MCF 10A (cell line): ENCODE measurements at regions not wholly inside any gene's neighbourhood (a gene's known extent, or its start where the extent isn't known, plus 50 kb on each side); places are given as distances from the start of the nearest gene placed in this dataset.
A peak's percentile ranks its signal among the peaks of the same experiment; 100 is the strongest.

Experiments used
- BruUV-seq: library from RNA; stranded (reverse); fragments of 400-500 nt; replicated peaks from 2 replicates; lab custom pipeline; 2021; lab: Mats Ljungman, UMichigan
- CTCF ChIA-PET: fragments of 300-600 bp; sonication (Branson Sonifier 250); formaldehyde crosslinking; extraction: SDS; loops from one replicate; lab custom pipeline; 2021; ENCODE audit warnings: antibody characterized with exemption, inconsistent platforms; lab: Yijun Ruan, JAX
- POLR2A ChIA-PET: fragments of 300-600, 350-650 bp; sonication (Branson Sonifier 250); formaldehyde crosslinking; extraction: SDS; loops from one replicate; lab custom pipeline; 2020; ENCODE audit warnings: antibody characterized with exemption, inconsistent platforms; lab: Yijun Ruan, JAX
- DNase-seq: peaks from one replicate; pipeline ENCODE4 v3.0.0-alpha.2; 2018; ENCODE audit not compliant: unreplicated experiment
- H3K27ac Mint-ChIP-seq: one replicate; pipeline ENCODE4 v1.8.0; 2022; ENCODE audit warnings: mild to moderate bottlenecking, low read depth, mixed read lengths; ENCODE audit not compliant: unreplicated experiment
- H3K27me3 Mint-ChIP-seq: one replicate; pipeline ENCODE4 v1.8.0; 2022; ENCODE audit warnings: mixed read lengths; ENCODE audit not compliant: insufficient read depth, unreplicated experiment
- H3K36me3 Mint-ChIP-seq: one replicate; pipeline ENCODE4 v1.8.0; 2022; ENCODE audit warnings: mild to moderate bottlenecking, moderate library complexity, mixed read lengths; ENCODE audit not compliant: insufficient read depth, unreplicated experiment
- H3K4me1 Mint-ChIP-seq: one replicate; pipeline ENCODE4 v1.8.0; 2022; ENCODE audit warnings: mixed read lengths; ENCODE audit not compliant: insufficient read depth, unreplicated experiment
- H3K4me3 Mint-ChIP-seq: one replicate; pipeline ENCODE4 v1.8.0; 2022; ENCODE audit warnings: mild to moderate bottlenecking, moderate library complexity, mixed read lengths; ENCODE audit not compliant: unreplicated experiment
- H3K9me3 Mint-ChIP-seq: one replicate; pipeline ENCODE4 v1.8.0; 2022; ENCODE audit warnings: mixed read lengths; ENCODE audit not compliant: unreplicated experiment
- intact Hi-C: fragments of 100-400 bp; cut with micrococcal nuclease; formaldehyde crosslinking; loops from 2 replicates; pipeline ENCODE4 v1.14.1; 2022
- TF ChIP-seq, protein P1 (sequence below): fragments of 200-600 bp; IDR thresholded peaks from one replicate; pipeline ENCODE4 v1.8.0; 2022; ENCODE audit warnings: antibody characterized with exemption, mild to moderate bottlenecking; ENCODE audit not compliant: unreplicated experiment

DNA sequence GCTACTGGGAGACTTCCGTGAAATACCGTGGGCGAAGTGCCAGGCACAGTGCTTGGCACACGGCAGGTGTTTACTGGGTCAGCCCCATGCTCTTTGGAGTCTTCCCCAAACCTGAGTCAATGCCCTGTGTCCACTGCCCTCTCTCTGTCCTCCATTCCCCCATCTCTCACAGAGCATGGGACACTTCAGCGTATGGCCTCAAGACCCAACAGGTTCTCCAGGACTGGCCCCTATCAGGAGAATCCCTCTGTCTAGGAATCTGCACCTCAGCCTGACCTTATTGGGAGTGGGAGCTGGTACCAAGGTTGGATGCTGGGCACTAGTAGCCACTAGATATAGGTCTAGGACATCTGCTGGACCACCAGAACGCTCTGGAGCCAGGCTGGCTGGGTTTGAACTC lies 67.2 kb upstream of the LMO1 start:
- no TSS peak for BruUV-seq
- H3K27me3 Mint-ChIP-seq, result no peaks in the 10 kb centered on the region
- H3K36me3 Mint-ChIP-seq, result no peaks in the 10 kb centered on the region
- H3K9me3 Mint-ChIP-seq, result no peaks in the 10 kb centered on the region
- CTCF ChIA-PET, result interaction anchor here (0.8 to 1.9 kb wide), 3 partner anchors 11 to 138 kb away, joined by 3 to 8 read pairs (median 3); no protein-coding TSS in a partner anchor
- intact Hi-C loops, result loop anchor here (5.0 kb wide), 1 partner anchor 356 kb away; no protein-coding TSS in a partner anchor
- POLR2A ChIA-PET, result no interaction called here
- TF ChIP-seq, protein P1, sequence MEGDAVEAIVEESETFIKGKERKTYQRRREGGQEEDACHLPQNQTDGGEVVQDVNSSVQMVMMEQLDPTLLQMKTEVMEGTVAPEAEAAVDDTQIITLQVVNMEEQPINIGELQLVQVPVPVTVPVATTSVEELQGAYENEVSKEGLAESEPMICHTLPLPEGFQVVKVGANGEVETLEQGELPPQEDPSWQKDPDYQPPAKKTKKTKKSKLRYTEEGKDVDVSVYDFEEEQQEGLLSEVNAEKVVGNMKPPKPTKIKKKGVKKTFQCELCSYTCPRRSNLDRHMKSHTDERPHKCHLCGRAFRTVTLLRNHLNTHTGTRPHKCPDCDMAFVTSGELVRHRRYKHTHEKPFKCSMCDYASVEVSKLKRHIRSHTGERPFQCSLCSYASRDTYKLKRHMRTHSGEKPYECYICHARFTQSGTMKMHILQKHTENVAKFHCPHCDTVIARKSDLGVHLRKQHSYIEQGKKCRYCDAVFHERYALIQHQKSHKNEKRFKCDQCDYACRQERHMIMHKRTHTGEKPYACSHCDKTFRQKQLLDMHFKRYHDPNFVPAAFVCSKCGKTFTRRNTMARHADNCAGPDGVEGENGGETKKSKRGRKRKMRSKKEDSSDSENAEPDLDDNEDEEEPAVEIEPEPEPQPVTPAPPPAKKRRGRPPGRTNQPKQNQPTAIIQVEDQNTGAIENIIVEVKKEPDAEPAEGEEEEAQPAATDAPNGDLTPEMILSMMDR, result no peak
- H3K4me3 Mint-ChIP-seq, result no peak overlapping the region
- no peak for DNase-seq
- H3K4me1 Mint-ChIP-seq, result peaks cover 25% of the 10 kb centered on the region
- H3K27ac Mint-ChIP-seq, result no peak overlapping the region

DNA sequence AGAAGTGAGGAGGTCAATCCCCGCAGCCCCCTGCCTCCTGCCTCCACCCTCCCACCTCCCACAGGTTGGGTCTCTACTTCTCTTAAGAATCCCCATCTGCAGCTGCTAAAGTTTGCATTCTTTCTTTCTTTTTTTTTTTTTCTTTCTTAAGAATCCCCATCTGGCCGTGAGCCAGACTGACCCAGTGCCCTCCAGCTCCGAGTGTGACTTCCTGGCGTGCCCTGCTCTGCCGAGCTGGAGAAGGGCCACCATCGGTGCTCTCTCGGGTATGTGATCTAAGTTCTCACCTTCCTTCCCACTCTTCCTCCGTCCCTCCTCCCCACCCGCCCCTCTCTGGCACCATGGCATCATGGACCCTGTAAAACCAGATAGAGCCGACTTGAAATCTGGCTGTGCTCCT lies 66.7 kb upstream of the LMO1 start:
- Mint-ChIP-seq H3K4me3 (no peak overlapping the region), H3K27ac (no peak overlapping the region), H3K9me3 (no peaks in the 10 kb centered on the region), H3K4me1 (peaks cover 24% of the 10 kb centered on the region), H3K36me3 (no peaks in the 10 kb centered on the region), H3K27me3 (no peaks in the 10 kb centered on the region)
- ChIA-PET POLR2A (no interaction called here), CTCF (interaction anchor here (0.5 to 1.9 kb wide), 2 partner anchors 11 to 196 kb away, joined by 4 to 8 read pairs; no protein-coding TSS in a partner anchor)
- no TSS peak for BruUV-seq
- intact Hi-C loops, result loop anchor here (5.0 kb wide), 1 partner anchor 357 kb away; no protein-coding TSS in a partner anchor
- DNase-seq, result no peak
- TF ChIP-seq, protein P1, result no peak

DNA sequence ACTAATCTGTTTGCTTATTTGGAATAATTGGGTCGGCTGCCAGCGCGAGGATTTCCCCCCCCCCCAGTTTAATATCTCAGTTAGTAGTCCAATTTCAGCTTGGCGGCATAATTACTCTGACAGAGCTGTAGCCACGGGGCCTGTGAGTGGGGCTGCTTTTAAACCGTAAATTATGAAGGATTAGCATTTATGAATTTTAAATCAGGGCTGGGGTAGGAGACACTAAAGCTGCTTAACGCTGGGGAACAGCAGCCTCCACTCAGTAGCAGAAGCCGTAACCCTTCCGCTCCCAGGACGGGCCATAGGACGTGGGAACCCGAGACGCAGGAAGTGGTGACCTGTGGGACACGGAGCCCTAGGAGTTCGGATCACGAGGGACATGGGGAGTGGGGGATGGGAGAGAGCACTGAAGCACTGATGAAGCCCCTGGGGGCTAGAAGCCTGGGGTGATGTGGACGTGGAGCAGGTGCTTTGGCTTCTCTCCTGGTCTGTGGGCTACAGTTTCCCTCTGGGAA lies 66.2 kb upstream of the LMO1 start:
- no peak overlapping the region for H3K4me3 Mint-ChIP-seq
- intact Hi-C loops, result loop anchor here (2.0 to 5.0 kb wide), 4 partner anchors 103 to 357 kb away; no protein-coding TSS in a partner anchor
- no peak for DNase-seq
- H3K9me3 Mint-ChIP-seq, result no peaks in the 10 kb centered on the region
- POLR2A ChIA-PET, result interaction anchor here (0.6 kb wide), 1 partner anchor 332 kb away, joined by 3 read pairs; no protein-coding TSS in a partner anchor
- H3K4me1 Mint-ChIP-seq, result peaks cover 21% of the 10 kb centered on the region
- CTCF ChIA-PET, result interaction anchor here (0.5 to 1.9 kb wide), 7 partner anchors 10 to 215 kb away, joined by 3 to 8 read pairs (median 4); no protein-coding TSS in a partner anchor
- BruUV-seq, result no TSS peak
- no peaks in the 10 kb centered on the region for H3K36me3 Mint-ChIP-seq
- H3K27me3 Mint-ChIP-seq, result no peaks in the 10 kb centered on the region
- no peak overlapping the region for H3K27ac Mint-ChIP-seq
- TF ChIP-seq, protein P1, result no peak

DNA sequence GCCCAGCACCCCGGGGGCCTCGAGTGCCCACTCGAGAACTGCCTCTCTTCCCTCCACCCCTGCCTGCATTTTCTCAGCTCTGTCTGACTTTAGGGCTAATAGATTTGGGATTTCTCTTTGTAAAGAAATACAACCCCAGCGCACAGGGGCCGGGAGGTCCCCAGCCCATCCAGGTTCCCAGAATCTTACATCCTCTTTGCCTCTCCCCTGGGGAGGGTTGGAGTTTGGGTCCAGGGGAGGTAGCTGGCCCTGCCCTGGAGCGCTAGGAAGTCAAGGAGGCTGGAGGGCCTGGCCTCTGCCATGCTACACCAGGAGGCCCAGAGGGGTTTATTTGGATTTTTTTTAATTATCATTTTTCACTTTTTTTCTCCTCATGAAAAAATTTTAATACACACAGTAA lies 65.7 kb upstream of the LMO1 start:
- H3K9me3 Mint-ChIP-seq, result no peaks in the 10 kb centered on the region

More for the DNA sequence above, 65.7 kb upstream of the LMO1 start:
- peaks cover 20% of the 10 kb centered on the region for H3K4me1 Mint-ChIP-seq
- H3K27me3 Mint-ChIP-seq, result no peaks in the 10 kb centered on the region
- TF ChIP-seq, protein P1, result no peak
- H3K27ac Mint-ChIP-seq, result no peak overlapping the region
- intact Hi-C loops, result loop anchor here (2.0 to 5.0 kb wide), 3 partner anchors 102 to 343 kb away; no protein-coding TSS in a partner anchor
- no TSS peak for BruUV-seq
- H3K36me3 Mint-ChIP-seq, result no peaks in the 10 kb centered on the region
- CTCF ChIA-PET, result interaction anchor here (0.6 to 1.9 kb wide), 10 partner anchors 10 to 216 kb away, joined by 3 to 8 read pairs (median 3); no protein-coding TSS in a partner anchor
- POLR2A ChIA-PET, result interaction anchor here (0.6 kb wide), 1 partner anchor 331 kb away, joined by 3 read pairs; no protein-coding TSS in a partner anchor
- DNase-seq, result no peak
- peak overlapping the region; percentile 50 for H3K4me3 Mint-ChIP-seq
